Superior temporal gyrus (tissue), 1 donor: ENCODE measurements at regions not wholly inside any gene's neighbourhood (a gene's known extent, or its start where the extent isn't known, plus 50 kb on each side); places are given as distances from the start of the nearest gene placed in this dataset.
"Not testable (repeated sequence)": the region's sequence is repeated elsewhere in the genome, so short reads cannot be mapped to it uniquely, and the experiment has no call there.

Experiments
- DNase-seq: peaks from one replicate; pipeline ENCODE4 v3.0.0-alpha.2; 2016; ENCODE audit errors: extremely low spot score

DNA sequence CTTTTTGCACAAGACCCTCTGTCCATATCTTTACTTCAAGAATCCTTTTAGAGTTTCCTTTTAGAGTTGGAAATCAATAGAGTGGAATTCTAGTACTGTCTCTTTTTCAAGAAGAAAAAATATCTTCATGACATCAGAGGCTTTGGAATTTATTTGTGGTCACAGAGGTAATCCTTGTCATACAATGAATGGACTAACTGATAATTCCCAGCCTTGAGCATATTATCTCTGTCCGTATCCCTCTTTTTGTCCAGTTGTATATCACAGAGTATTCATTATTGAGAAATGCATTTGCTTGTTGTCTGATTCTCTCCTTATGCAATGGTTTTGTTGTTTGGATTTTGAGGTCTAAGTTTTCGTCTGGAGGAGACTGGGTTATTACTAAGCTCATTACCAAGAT lies 82.0 kb upstream of the HAPLN1 start:
- no peak for DNase-seq

DNA sequence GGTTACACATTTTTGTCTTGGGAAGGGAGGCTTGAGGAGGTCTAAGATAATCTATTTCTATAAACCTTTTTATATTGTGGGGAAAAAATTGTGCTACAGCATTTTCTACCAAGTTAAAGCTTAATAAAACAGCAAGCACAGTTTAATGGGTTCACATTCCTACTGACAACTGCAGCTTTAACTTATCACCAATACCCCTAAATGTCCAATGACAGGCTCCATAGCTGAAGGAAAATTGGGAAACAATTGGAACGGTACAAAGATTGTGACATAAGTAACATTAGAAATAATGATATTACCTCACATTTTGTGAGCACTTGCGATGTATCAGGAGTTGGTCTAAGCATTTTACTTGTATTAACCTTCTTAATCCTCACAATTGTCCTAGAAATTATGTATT lies 79.5 kb upstream of the HAPLN1 start:
- DNase-seq: no peak

DNA sequence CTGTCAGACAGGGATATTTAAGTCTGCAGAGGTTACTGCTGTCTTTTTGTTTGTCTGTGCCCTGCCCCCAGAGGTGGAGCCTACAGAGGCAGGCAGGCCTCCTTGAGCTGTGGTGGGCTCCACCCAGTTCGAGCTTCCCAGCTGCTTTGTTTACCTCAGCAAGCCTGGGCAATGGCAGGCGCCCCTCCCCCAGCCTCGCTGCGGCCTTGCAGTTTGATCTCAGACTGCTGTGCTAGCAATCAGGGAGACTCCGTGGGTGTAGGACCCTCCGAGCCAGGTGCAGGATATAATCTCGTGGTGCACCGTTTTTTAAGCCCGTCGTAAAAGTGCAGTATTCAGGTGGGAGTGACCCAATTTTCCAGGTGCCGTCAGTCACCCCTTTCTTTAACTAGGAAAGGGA lies 78.4 kb upstream of the HAPLN1 start:
- not testable (repeated sequence) for DNase-seq

DNA sequence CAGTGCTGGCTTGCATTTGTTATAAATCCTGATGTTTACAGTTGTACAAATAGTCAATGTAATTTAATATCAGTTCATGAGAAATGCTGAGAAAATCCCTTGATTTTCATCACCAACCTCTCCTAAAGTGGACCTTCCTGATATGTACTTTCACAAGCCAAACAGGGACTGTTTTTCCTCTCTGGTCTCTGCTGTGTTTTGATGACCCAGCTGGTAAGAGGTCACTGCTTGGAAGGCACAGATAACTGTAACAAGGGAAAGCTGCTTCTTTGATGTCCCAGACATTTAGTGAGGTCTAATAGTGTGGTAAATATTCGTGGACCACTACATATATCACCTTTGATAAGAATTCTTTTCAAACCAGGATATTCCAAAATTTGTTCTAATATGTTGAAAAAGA lies 68.7 kb upstream of the HAPLN1 start:
- no peak for DNase-seq

DNA sequence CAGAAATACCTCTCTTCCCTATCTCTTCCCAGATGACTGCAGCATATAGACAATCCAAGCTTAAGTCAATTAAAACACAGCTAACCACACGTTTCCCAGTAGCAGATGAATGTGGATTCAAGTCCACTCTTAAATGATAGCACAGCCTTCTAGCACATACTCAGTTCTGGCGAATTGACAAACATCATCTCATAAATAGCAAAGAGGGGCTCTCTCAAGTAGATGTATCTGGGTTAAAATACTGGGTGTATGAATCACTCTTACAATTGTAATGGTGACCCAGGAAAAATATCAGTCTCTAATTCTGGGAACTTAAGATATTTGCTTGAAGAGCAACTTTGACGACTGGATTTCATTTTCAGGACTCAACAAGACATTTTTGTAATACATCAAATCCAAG lies 67.0 kb upstream of the HAPLN1 start:
- DNase-seq: no peak

DNA sequence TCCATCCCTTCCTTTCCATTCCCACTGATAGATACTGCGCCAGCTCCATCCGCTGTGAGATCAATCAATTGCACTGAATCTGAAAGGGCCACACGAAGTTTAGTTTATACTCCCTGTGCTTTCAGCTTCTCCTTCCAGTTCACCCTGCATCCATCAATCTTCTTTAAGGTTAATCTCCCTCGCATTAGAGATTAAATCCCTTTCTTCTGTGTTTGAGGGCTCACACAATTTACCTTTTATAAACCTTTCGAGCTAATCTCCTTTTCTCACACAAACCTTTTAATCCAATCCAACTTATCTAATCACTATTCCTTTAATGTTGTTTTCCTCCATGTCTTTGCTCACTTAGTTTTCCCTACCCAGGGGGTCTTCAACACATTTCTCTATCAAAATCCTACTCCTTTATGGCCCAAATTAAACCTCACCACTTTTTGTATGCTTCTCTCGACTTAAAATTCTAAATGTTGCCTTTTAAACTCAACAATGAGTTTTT lies 64.6 kb upstream of the HAPLN1 start:
- no peak for DNase-seq

DNA sequence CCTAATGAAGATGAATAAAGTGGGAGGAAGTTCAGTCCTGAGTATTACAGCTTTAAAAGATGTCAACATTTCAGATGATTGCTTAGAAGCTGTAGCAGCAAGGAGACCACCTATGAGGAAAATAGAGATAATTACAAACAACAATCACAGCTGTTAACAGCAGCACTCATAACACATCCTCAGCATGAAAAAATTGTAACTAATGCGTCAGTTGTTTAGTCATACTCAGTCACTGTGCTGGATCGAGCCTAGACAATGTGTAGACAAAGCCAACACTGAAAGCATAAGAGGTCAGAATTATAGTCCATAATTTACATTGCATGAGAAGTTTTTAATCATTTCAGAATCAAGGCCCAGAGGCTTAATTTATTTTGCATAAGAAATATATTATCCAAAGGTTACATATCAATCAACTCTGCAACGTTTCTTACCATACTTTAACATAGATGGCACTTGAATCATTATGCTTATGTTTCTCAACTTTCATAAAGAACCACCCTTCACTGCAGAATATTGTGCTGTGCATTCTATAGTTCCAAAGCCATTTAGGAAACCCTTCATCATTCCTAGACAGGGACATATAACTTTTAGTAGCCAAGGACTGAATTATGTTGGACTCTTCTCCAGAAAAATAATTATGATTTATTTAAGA lies 60.2 kb upstream of the HAPLN1 start:
- no peak for DNase-seq

DNA sequence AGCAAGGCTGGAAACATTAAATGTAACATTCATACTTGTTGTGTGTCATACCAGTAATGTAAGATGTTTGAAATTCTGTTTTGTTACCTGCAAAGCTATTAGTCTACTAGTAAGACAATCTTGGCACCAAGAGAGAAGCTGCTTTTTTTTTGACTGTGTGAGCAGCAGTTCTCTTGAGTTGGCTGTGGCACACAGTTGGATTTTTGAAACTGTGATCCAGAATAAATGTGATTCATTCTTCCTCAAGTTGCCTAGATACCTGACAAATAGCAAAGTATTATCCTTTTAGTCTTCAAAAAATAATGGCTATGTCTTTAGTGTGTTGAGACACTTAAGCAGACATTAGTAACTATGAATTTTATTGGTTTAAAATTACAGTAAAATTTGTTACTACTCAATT lies 57.2 kb upstream of the HAPLN1 start:
- DNase-seq: no peak

DNA sequence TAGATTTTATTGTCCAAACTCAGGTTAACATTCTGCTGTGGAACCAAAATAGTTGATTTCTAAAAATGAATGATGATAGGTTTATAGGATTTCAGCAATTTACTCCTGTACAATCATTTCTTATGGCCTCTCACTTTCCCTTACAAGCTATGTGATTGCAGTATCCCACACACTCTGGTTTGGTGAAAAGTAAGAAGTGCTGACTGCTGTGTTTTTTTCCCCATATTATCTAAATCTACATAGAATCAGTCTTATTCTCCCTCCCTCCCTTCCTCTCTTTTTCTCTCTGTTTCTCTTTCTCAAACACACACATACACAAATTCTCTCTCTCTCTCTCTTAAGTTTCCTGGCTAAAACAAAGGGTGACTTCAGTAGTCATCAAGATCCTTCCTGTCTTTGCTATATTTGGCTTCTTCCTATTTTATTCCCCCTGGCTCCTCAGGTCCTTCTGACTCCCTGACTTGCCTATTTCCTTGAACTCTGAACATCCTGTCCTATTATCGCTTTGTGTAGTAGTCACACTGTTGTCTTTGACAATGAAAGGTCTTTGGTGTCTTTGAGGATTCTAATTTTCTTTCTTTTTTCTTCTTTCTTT lies 55.9 kb upstream of the HAPLN1 start:
- DNase-seq: no peak
